HuH-7.5 (cell line): ENCODE measurements at regions not wholly inside any gene's neighbourhood (a gene's known extent, or its start where the extent isn't known, plus 50 kb on each side); places are given as distances from the start of the nearest gene placed in this dataset.

Source experiments
- DNase-seq: peaks from one replicate; pipeline ENCODE4 v3.0.0; 2011; ENCODE audit warnings: low spot score

DNA sequence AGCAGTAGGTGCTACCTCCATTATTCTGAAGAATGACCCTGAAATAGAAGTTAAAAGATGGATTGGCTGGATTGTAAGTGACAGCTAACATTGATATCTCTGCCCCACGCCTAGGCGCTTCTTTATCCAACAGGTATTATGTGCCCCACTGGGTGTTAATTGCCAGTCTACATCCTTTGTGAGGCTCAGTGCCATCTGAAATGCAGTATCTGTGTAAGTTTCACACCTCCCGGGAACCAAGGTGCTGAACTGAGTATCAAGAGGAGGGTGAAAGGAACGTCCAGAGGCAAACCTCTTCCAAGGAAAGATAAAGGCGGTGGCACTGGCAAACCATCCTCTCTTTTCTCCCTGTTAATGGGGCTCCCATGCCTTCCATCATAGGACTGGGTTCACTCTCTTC is 181.1 kb upstream of the UBL3 start:
- DNase-seq, result no peak

- no peak for DNase-seq
These were observed 179.8 kb upstream of the UBL3 start for GRCh38 chr13:30030141-30030750.

DNA sequence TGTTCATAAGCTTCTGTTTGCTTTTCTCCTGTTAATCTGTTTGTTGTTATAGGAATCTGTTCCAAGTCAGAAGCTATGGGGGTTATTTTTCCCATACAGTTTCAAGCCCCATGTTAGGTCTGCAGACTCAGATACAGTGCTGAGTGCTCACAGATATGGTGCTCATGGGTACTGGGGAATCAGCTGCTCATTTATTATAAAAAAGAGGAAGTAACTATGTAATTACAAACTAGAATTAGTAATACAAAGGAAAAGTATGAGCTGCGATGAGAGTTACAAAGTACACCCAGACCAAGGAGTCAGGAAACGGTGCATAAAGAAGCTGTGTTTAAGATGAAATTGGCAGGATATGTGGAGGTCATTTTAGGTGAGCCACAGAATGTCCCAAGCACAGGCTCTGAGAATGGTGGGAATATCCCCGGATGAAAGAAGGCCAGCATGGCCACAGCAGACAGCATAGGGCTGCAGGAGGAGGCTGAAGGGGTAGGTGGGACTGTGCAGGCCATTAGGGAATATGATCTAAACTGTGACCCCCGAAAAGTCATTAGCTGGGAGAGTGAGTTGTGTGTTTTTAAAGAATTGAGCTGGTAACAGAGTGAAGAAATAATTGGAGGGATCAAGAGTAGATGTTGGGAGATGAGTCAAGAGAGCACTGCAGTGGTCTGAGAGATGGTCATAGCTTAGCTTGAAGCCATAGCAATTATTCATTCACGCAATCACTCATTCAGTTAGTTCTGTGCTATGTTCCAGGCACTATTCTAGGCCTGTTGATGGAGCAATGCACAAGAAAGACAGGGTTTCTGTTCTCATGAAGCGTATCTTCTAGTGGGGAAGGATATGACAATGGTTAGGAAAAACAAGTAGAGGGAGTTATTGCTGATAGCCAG is 177.4 kb upstream of the UBL3 start:
- DNase-seq, result no peak

- DNase-seq, result no peak
These were observed 176.5 kb upstream of the UBL3 start for GRCh38 chr13:30026909-30027308.

- DNase-seq, result no peak
These were observed 175.7 kb upstream of the UBL3 start for GRCh38 chr13:30026093-30026492.

GRCh38 chr13:30025351-30025750 is 174.9 kb upstream of the UBL3 start:
- DNase-seq, result no peak

DNA sequence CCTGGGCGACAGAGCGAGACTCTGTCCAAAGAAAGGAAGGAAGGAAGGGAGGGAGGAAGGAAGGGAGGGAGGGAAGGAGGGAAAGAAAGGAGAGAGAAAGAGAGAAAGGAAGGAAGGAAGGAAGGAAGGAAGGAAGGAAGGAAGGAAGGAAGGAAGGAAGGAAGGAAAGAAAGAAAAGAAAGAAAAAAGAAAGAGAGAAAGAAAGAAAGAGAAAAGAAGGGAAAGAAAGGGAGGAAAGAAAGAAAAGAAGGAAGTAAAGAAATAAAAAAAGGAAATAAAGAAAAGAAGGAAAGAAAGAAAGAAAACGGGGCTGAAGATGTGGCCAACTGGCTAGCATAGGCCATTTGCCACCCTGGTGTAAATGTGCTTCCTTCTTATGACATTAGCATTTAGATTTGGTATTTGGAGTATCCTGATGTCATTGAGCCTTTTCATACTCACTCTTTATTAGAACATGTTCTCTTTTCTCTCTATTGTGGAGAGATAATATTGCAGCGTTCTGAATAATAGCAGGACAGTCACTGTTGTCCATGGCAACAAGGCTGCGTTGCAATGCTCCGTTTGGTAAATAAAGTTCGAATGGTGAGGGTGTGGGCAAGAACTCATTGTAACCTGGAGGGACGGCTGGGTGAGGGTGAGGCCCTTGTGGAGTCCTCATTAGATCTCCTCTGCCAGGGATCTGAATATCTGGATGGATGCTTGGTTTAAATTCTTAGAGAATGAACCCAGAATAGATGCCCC is 173.9 kb upstream of the UBL3 start:
- no peak for DNase-seq

DNA sequence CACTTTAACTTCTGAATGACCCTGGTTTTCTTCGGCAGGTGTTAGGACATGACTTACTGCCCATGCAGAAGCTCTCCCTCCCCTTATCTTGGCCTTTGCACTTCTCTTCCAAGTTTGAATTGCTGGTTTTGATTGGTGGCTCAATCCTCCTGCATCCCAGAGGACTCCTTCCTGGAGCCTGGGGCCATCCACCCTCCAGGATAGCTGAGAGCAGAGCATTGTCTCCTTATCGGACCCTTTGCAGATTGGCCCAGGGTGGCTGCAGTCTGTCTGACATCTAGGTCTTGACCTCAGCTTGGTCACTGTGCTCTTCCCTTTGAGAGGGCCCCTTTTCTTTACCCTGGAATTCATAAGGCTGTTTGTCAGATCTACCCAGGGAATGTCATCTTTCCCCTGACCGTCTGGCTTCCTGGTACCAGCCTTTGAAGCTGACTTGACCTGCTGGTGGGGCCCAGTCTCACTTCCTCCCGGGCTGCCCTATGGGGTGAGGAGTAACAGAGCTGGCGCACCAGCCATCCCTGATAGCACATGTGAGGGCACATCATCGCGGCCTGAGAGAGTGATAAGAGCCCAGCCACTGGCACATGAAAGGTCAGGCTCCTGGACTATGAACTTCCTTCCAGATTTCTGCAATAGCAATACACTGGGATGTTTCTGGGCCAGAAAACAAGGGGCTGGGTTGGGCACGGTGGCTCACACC is 172.9 kb upstream of the UBL3 start:
- DNase-seq, result no peak

DNA sequence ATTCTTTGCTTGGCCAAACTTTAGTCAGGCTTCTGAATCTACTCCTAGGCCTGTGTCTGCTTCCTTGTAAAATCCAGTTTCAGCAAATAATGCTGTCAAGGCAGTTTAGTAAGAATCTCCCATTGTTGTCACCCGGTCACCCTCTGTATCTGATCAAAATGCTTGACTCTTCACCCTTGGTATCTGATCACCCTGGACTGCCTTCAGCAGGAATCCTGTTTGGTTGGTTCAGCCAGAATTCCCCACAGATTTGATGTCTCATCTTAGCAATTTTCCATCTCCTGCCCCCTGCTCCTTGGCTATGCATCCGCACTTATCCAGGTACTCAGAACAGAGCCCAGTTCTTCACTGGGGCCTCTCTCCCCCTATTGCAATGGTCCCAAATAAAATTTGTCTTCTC is 172.4 kb upstream of the UBL3 start:
- DNase-seq, result no peak

GRCh38 chr13:30022256-30022655 is 171.8 kb upstream of the UBL3 start:
- no peak for DNase-seq

- DNase-seq, result no peak
These were observed 171.2 kb upstream of the UBL3 start for GRCh38 chr13:30021611-30022010.

DNA sequence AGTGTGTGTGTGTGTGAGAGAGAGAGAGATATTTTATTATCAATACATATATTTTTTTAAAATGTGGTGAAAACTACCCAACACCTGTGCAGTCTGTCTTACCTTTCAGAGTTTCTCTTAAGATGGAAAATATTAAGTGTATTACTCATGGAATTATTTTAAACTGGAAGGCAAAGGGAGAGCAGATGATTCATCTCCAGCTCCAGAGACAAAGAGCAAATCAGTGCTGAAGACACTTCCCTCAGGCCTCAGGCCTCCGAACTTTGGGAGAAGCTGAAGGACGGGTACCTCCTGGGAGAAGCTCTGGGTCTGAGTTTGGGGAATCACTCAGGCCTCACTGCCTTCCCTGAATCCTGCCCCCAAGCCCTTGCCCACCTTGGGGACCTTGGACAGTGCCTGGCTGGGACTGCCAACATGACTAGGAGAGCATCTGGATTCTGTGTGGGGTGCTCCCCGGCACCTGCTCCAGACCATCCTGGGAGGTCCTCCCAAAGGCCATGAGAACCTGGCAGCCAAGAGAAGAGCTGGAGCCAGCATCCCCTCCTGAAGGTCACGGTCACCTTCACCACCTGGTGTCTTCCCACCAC is 170.4 kb upstream of the UBL3 start:
- no peak for DNase-seq

DNA sequence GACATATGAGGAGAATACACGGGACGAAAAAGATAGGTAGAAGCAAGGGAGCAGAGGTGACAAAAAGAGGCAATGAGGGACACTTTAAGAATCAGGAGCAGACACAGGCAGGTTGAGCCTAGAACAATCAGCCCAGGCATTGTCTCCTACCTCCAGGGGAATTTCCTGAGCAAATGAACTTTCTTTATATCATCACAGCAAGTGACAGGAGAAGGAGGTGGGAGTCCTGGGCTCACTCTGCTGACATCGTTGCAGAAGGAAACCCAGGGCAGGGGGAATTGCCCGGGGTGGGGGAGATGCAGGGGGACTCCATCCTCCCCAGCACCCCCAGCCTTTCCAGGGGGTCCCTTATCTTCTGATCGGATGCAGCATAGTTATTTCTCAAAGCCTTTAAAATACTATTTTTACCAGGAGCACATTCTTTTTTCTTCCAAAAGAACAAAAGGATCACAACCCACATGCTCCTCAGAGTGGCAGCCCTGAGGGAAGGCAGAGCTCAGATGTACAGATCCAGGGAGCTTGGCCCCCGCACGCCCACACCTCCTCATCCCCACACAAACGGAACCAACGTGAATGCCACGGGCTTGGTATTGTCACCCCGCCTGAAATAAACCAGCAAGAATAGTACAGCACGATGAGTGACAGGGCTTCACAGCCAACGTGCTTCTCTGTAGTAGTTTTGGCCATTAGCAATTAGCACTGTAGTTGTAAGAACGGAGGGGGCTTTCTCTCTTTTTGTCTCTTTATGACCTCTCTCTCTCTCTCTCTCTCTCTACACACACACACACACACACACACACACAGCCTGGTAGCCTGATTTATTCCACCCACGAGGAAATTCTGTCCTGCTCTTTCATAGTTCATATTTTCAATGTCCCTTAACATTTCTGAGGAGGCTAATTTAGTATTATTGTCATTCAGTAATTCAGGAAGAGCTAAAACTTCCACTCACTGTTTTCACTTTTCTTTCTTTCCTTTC is 169.5 kb upstream of the UBL3 start:
- no peak for DNase-seq

- DNase-seq, result no peak
These were observed 167.5 kb upstream of the UBL3 start for GRCh38 chr13:30017880-30018279.

GRCh38 chr13:30016398-30016797 is 166.0 kb upstream of the UBL3 start:
- DNase-seq, result no peak

DNA sequence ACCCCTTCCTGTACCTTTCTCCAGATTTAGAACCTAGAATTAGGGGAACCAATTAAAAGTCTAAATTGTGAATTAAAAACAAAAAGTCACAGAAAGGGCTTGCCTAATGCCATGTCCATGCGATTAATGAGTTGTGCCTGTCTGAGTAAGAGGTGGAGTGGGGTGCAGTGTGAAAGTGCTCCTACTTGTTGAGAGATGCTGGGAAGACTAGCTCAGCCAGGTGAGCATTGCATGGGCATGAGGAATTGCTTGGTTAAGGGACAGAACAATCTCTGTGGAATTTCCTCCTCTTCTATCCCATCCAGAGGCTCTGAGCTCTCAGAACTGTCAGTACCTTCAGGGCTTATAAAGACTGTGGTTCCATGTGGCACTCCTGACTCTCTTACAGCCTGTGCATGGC is 159.0 kb upstream of the UBL3 start:
- DNase-seq, result no peak

DNA sequence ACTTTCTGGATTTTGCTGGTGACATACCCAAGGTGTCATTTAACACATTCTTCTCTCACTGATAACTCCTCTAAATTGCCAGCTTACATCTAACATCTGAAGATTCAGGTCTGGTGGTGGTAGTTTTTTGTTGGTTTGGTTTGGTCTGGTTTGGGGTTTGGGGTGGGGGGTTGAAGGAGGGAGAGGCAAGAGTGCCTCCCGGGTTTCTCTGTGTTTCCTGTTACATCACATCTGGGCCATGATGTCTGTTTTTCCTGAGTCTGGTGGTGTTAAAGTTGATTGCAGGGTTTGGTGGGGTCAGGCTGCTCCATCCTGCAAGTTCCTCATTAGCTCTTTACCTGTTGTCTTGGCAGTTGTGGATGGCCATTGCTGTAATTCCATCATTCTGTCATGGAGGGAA is 155.8 kb upstream of the UBL3 start:
- no peak for DNase-seq

GRCh38 chr13:30004204-30004603 is 153.8 kb upstream of the UBL3 start:
- no peak for DNase-seq

DNA sequence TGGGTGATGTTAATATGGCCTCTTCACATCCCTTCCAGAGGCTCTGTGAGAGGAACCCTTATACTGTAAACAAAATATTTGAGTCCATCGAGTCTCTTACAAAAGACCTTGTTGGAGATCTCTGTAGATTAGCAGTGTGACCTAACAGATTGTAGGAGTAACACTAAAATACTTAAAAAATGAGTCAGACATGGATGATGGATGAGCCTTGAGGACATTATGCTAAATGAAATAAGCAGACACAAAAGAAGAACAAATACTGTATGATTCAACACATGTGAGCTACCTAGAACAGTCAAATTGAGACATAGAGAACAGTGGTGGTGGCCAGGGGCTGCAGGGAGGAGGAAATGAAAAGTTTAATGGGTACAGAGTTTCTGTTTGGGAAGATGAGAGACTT is 152.2 kb upstream of the UBL3 start:
- DNase-seq, result no peak

- DNase-seq, result no peak
These were observed 150.0 kb upstream of the UBL3 start for GRCh38 chr13:30000370-30000765.
